SU-DHL-6 (cell line): ENCODE measurements at regions not wholly inside any gene's neighbourhood (a gene's known extent, or its start where the extent isn't known, plus 50 kb on each side); places are given as distances from the start of the nearest gene placed in this dataset.

Experiments used
- CTCF ChIP-seq: fragments of 200-600 bp; sonication (generic); IDR thresholded peaks from one replicate; pipeline ENCODE4 v1.5.1; 2017; ENCODE audit warnings: antibody characterized with exemption, mild to moderate bottlenecking, low read length, moderate library complexity; ENCODE audit not compliant: insufficient read depth, poor library complexity, severe bottlenecking
- EZH2phosphoT487 ChIP-seq: fragments of 200-600 bp; sonication (generic), shearing (Covaris generic); conservative IDR thresholded peaks from 2 replicates; pipeline ENCODE4 v1.6.1; 2018; ENCODE audit warnings: mild to moderate bottlenecking, antibody characterized with exemption, low read length, moderate library complexity, mixed read lengths

- TF ChIP-seq CTCF (no peak), EZH2phosphoT487 (no peak)
These were observed 249.0 kb upstream of the SALL1 start for GRCh38 chr16:51399908-51400670.
